CD4-positive, alpha-beta memory T cell (primary cell): ENCODE measurements at regions not wholly inside any gene's neighbourhood (a gene's known extent, or its start where the extent isn't known, plus 50 kb on each side); places are given as distances from the start of the nearest gene placed in this dataset.

Experiments used
- CTCF ChIA-PET: fragments of 350-600 bp; sonication (Branson Sonifier 250); formaldehyde crosslinking; loops from one replicate; lab custom pipeline; 2021; ENCODE audit warnings: inconsistent platforms; ENCODE audit not compliant: partially characterized antibody; lab: Charles Lee
- POLR2A ChIA-PET: fragments of 350-600 bp; sonication (Branson Sonifier 250); formaldehyde crosslinking; loops from one replicate; lab custom pipeline; 2021; ENCODE audit not compliant: partially characterized antibody; lab: Charles Lee
- DNase-seq, 5 donors: peaks; one replicate each; pipeline versions ENCODE4 v3.0.0 to v3.0.0-alpha.2; 2020 to 2022; ENCODE audit warnings: mixed read lengths in 1 of 5
- H3K27ac ChIP-seq: one replicate; pipeline ENCODE4 v1.7.0; 2013; ENCODE audit warnings: low read depth, low read length
- H3K27me3 ChIP-seq: 2 replicates; pipeline ENCODE4 v1.7.0; 2013; ENCODE audit warnings: mild to moderate bottlenecking, low read length, moderate library complexity; ENCODE audit not compliant: insufficient read depth
- H3K36me3 ChIP-seq: 2 replicates; pipeline ENCODE4 v1.7.0; 2013; ENCODE audit warnings: mild to moderate bottlenecking, low read length, moderate library complexity; ENCODE audit not compliant: insufficient read depth
- H3K4me1 ChIP-seq: 2 replicates; pipeline ENCODE4 v1.7.0; 2013; ENCODE audit warnings: mild to moderate bottlenecking, low read length, moderate library complexity; ENCODE audit not compliant: insufficient read depth
- H3K4me3 ChIP-seq, 2 donors: one replicate each; pipeline ENCODE4 v1.7.0; 2013; ENCODE audit warnings: low read length in 2 of 2, mild to moderate bottlenecking in 1 of 2
- H3K9me3 ChIP-seq, 2 donors: one replicate each; pipeline ENCODE4 v1.7.0; 2013; ENCODE audit warnings: low read length in 2 of 2, control low read depth in 1 of 2; ENCODE audit not compliant: control insufficient read depth in 1 of 2
- H3K27ac Mint-ChIP-seq, 7 donors: one replicate each; pipeline ENCODE4 v1.8.0; 2020 to 2021; ENCODE audit warnings: mixed read lengths in 7 of 7, mild to moderate bottlenecking in 6 of 7, inconsistent platforms in 3 of 7, moderate library complexity in 3 of 7
- H3K27me3 Mint-ChIP-seq, 2 donors: one replicate each; pipeline ENCODE4 v1.8.0; 2020 to 2021; ENCODE audit warnings: mixed read lengths in 2 of 2
- H3K36me3 Mint-ChIP-seq, 2 donors: one replicate each; pipeline ENCODE4 v1.8.0; 2020 to 2021; ENCODE audit warnings: mixed read lengths in 2 of 2, inconsistent platforms in 1 of 2, mild to moderate bottlenecking in 1 of 2
- H3K4me1 Mint-ChIP-seq, 4 donors: one replicate each; pipeline ENCODE4 v1.8.0; 2020 to 2021; ENCODE audit warnings: mixed read lengths in 4 of 4, mild to moderate bottlenecking in 1 of 4
- H3K4me3 Mint-ChIP-seq, 8 donors: one replicate each; pipeline ENCODE4 v1.8.0; 2020 to 2021; ENCODE audit warnings: mixed read lengths in 8 of 8, mild to moderate bottlenecking in 7 of 8, moderate library complexity in 6 of 8, inconsistent platforms in 3 of 8
- H3K9me3 Mint-ChIP-seq, 8 donors: one replicate each; pipeline ENCODE4 v1.8.0; 2020 to 2021; ENCODE audit warnings: mixed read lengths in 8 of 8, mild to moderate bottlenecking in 5 of 8, inconsistent platforms in 3 of 8, moderate library complexity in 1 of 8
- intact Hi-C: fragments of 100-400 bp; cut with micrococcal nuclease; formaldehyde crosslinking; loops from one replicate; pipeline ENCODE4 v1.15.1; 2023

- Mint-ChIP-seq H3K4me3 (no peak overlapping the region), H3K9me3 (peaks cover 0 to 11% (median 4%) of the 10 kb centered on the region in 8 donors), H3K4me1 (no peaks in the 10 kb centered on the region), H3K27ac (no peak overlapping the region), H3K36me3 (no peaks in the 10 kb centered on the region), H3K27me3 (no peaks in the 10 kb centered on the region)
- no peaks in the 10 kb centered on the region for H3K36me3 ChIP-seq
- no peak overlapping the region for H3K4me3 ChIP-seq
- H3K9me3 ChIP-seq: no peaks in the 10 kb centered on the region
- H3K27ac ChIP-seq: no peak overlapping the region
- POLR2A ChIA-PET: no interaction called here
- H3K4me1 ChIP-seq: no peaks in the 10 kb centered on the region
- H3K27me3 ChIP-seq: no peaks in the 10 kb centered on the region
- intact Hi-C loops: no loop called here
- CTCF ChIA-PET: no interaction called here
- DNase-seq: no peak
Observed at GRCh38 chr3:174524203-174524602, 334.9 kb upstream of the NAALADL2 start.

GRCh38 chr3:174529298-174529697 lies 329.8 kb upstream of the NAALADL2 start:
- H3K27ac ChIP-seq: no peak overlapping the region
- Mint-ChIP-seq H3K4me3 (no peak overlapping the region), H3K4me1 (no peaks in the 10 kb centered on the region), H3K9me3 (peaks cover 0 to 11% (median 4%) of the 10 kb centered on the region in 8 donors), H3K27ac (no peak overlapping the region), H3K27me3 (no peaks in the 10 kb centered on the region), H3K36me3 (no peaks in the 10 kb centered on the region)
- H3K9me3 ChIP-seq: no peaks in the 10 kb centered on the region
- no peak overlapping the region for H3K4me3 ChIP-seq
- H3K27me3 ChIP-seq: no peaks in the 10 kb centered on the region
- no peak for DNase-seq
- ChIA-PET POLR2A (no interaction called here), CTCF (no interaction called here)
- H3K36me3 ChIP-seq: no peaks in the 10 kb centered on the region
- intact Hi-C loops: no loop called here
- H3K4me1 ChIP-seq: no peaks in the 10 kb centered on the region

GRCh38 chr3:174531262-174531982 lies 327.7 kb upstream of the NAALADL2 start:
- H3K4me3 ChIP-seq: no peak overlapping the region
- Mint-ChIP-seq H3K9me3 (peaks cover 0 to 11% (median 4%) of the 10 kb centered on the region in 8 donors), H3K4me3 (no peak overlapping the region), H3K4me1 (no peaks in the 10 kb centered on the region), H3K36me3 (no peaks in the 10 kb centered on the region), H3K27me3 (no peaks in the 10 kb centered on the region), H3K27ac (no peak overlapping the region)
- CTCF ChIA-PET: no interaction called here
- no peaks in the 10 kb centered on the region for H3K4me1 ChIP-seq
- DNase-seq: no peak
- H3K9me3 ChIP-seq: no peaks in the 10 kb centered on the region
- POLR2A ChIA-PET: no interaction called here
- H3K36me3 ChIP-seq: no peaks in the 10 kb centered on the region
- intact Hi-C loops: no loop called here
- H3K27me3 ChIP-seq: no peaks in the 10 kb centered on the region
- H3K27ac ChIP-seq: no peak overlapping the region

GRCh38 chr3:174532216-174532615 lies 326.9 kb upstream of the NAALADL2 start:
- intact Hi-C loops: no loop called here
- H3K4me1 ChIP-seq: no peaks in the 10 kb centered on the region
- H3K27ac Mint-ChIP-seq: no peak overlapping the region
- H3K36me3 Mint-ChIP-seq: no peaks in the 10 kb centered on the region
- no peaks in the 10 kb centered on the region for H3K27me3 Mint-ChIP-seq
- peaks cover 0 to 11% (median 3%) of the 10 kb centered on the region in 8 donors for H3K9me3 Mint-ChIP-seq
- no peak overlapping the region for H3K4me3 Mint-ChIP-seq
- no peaks in the 10 kb centered on the region for H3K36me3 ChIP-seq
- H3K27ac ChIP-seq: no peak overlapping the region
- DNase-seq: no peak
- H3K9me3 ChIP-seq: no peaks in the 10 kb centered on the region
- no peaks in the 10 kb centered on the region for H3K27me3 ChIP-seq
- H3K4me3 ChIP-seq: no peak overlapping the region
- CTCF ChIA-PET: no interaction called here
- POLR2A ChIA-PET: no interaction called here
- H3K4me1 Mint-ChIP-seq: no peaks in the 10 kb centered on the region

- no peaks in the 10 kb centered on the region for H3K36me3 Mint-ChIP-seq
- ChIA-PET POLR2A (no interaction called here), CTCF (no interaction called here)
- H3K27me3 Mint-ChIP-seq: no peaks in the 10 kb centered on the region
- no peak overlapping the region for H3K27ac Mint-ChIP-seq
- DNase-seq: no peak
- Histone ChIP-seq H3K27me3 (no peaks in the 10 kb centered on the region), H3K27ac (no peak overlapping the region), H3K36me3 (no peaks in the 10 kb centered on the region), H3K4me1 (no peaks in the 10 kb centered on the region), H3K4me3 (no peak overlapping the region), H3K9me3 (no peaks in the 10 kb centered on the region)
- H3K4me1 Mint-ChIP-seq: no peaks in the 10 kb centered on the region
- H3K4me3 Mint-ChIP-seq: no peak overlapping the region
- H3K9me3 Mint-ChIP-seq: peaks cover 0 to 11% (median 3%) of the 10 kb centered on the region in 8 donors
- intact Hi-C loops: no loop called here
Observed at GRCh38 chr3:174532776-174533175, 326.4 kb upstream of the NAALADL2 start.

GRCh38 chr3:174533286-174533685 lies 325.8 kb upstream of the NAALADL2 start:
- Mint-ChIP-seq H3K4me3 (no peak overlapping the region), H3K27me3 (no peaks in the 10 kb centered on the region), H3K36me3 (no peaks in the 10 kb centered on the region), H3K4me1 (no peaks in the 10 kb centered on the region), H3K27ac (no peak overlapping the region), H3K9me3 (peaks cover 0 to 11% (median 3%) of the 10 kb centered on the region in 8 donors)
- Histone ChIP-seq H3K27me3 (no peaks in the 10 kb centered on the region), H3K9me3 (no peaks in the 10 kb centered on the region), H3K36me3 (no peaks in the 10 kb centered on the region), H3K4me3 (no peak overlapping the region), H3K4me1 (no peaks in the 10 kb centered on the region), H3K27ac (no peak overlapping the region)
- POLR2A ChIA-PET: no interaction called here
- no peak for DNase-seq
- intact Hi-C loops: no loop called here
- CTCF ChIA-PET: no interaction called here

GRCh38 chr3:174536319-174536718 lies 322.8 kb upstream of the NAALADL2 start:
- H3K4me3 ChIP-seq: no peak overlapping the region
- ChIA-PET POLR2A (no interaction called here), CTCF (no interaction called here)
- H3K36me3 ChIP-seq: no peaks in the 10 kb centered on the region
- Mint-ChIP-seq H3K4me1 (no peaks in the 10 kb centered on the region), H3K27ac (no peak overlapping the region), H3K9me3 (peaks cover 0 to 5% (median 2%) of the 10 kb centered on the region in 8 donors), H3K27me3 (no peaks in the 10 kb centered on the region), H3K36me3 (no peaks in the 10 kb centered on the region), H3K4me3 (no peak overlapping the region)
- H3K9me3 ChIP-seq: no peaks in the 10 kb centered on the region
- no peaks in the 10 kb centered on the region for H3K4me1 ChIP-seq
- no peak for DNase-seq
- no peaks in the 10 kb centered on the region for H3K27me3 ChIP-seq
- intact Hi-C loops: no loop called here
- no peak overlapping the region for H3K27ac ChIP-seq
